C4-2B (cell line): ENCODE measurements at regions not wholly inside any gene's neighbourhood (a gene's known extent, or its start where the extent isn't known, plus 50 kb on each side); places are given as distances from the start of the nearest gene placed in this dataset.

Source experiments
- ZFX ChIP-seq: fragments of 450-650 bp; IDR thresholded peaks from 2 replicates; pipeline ENCODE4 v1.6.1; 2017
- TF ChIP-seq, protein P1 (sequence below): fragments of 450-650 bp; conservative IDR thresholded peaks from 2 replicates; pipeline ENCODE4 v1.5.1; 2017; ENCODE audit warnings: mild to moderate bottlenecking

DNA sequence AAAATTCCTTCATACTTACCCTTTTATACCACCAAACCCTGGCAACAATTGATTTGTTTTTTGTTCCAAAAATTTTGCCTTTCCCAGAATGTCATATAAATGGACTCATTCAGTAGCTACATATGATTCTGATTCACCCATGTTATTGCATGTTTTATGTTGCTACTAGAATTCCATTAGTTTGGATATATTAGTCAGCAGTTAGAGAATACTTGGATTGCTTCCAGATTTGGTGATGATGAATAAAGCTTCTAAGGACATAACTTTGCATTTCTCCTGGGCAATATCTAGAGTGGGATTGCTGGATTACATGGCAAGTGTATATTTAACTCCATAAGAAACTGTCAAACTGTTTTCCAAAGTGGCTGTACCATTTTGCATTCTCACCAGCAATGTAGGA is 806.9 kb downstream of the DNAJB9 start:
- TF ChIP-seq, protein P1, sequence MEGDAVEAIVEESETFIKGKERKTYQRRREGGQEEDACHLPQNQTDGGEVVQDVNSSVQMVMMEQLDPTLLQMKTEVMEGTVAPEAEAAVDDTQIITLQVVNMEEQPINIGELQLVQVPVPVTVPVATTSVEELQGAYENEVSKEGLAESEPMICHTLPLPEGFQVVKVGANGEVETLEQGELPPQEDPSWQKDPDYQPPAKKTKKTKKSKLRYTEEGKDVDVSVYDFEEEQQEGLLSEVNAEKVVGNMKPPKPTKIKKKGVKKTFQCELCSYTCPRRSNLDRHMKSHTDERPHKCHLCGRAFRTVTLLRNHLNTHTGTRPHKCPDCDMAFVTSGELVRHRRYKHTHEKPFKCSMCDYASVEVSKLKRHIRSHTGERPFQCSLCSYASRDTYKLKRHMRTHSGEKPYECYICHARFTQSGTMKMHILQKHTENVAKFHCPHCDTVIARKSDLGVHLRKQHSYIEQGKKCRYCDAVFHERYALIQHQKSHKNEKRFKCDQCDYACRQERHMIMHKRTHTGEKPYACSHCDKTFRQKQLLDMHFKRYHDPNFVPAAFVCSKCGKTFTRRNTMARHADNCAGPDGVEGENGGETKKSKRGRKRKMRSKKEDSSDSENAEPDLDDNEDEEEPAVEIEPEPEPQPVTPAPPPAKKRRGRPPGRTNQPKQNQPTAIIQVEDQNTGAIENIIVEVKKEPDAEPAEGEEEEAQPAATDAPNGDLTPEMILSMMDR: no peak
- no peak for TF ChIP-seq ZFX
